ENCODE measurements at regions not wholly inside any gene's neighbourhood (a gene's known extent, or its start where the extent isn't known, plus 50 kb on each side); places are given as distances from the start of the nearest gene placed in this dataset.
A peak's percentile ranks its signal among the peaks of the same experiment; 100 is the strongest.

DNA sequence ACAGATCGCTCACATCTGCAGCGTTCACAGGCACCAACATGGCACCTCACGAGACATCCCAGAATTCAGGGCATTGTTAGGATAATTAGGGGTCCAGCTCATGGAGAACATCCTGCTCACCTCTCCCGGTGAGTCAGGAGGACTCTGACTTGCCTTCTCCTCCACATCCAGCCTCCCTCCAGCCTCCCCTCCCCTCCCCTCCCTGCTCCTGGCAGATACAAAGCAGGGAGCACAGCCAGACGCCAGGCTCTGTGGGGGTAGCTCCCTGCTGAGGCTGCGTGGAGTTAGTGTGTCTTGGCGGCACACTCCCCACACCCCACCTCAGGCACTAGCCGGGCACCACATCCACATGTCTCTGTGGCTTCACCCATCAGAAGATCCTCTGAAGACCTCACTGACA is 320.6 kb downstream of the CXCL12 start:
- no peak for DNase-seq (ENCODE audit: low read depth, low spot score)

DNA sequence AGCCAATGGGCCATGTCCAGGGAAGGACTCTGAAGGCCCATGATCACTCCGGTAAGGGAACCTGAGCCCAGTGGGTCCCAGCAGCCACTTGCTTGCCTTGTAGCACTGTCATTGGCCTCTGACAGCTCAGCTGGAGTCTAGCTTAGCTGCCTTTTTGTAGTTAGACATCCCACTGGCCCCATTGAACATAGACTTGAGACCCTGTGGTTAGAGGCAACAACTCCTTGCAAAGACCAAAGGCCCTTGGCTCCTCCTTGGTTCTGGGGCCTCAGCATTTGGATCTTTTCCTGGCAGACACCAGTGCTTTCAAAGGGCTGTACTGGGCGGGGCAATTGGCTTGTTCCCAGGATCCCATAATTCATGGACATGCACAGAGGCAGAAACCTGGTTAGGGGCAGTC is 321.2 kb downstream of the CXCL12 start:
- DNase-seq (ENCODE audit: low read depth, low spot score): no peak

DNA sequence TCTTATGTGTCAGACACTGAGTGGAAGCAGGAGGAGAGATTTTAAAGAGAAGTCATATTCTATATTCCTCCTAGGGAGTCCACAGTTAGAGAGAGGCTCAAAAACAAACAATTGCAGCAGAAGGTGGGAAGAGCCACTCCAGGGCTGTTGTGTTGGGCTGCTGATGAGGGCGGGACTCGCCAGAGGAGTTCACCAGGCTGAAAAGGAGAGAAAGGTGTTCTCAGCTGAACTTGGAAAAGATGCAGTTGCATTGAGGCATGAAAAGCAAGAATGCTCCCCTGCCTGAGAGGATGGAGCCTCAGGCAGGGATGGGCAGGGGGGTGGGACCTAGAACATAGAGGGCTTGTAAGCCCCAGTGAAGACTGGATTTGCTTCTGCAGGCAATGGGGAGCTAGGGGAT is 324.2 kb downstream of the CXCL12 start:
- no peak for DNase-seq (ENCODE audit: low read depth, low spot score)

DNA sequence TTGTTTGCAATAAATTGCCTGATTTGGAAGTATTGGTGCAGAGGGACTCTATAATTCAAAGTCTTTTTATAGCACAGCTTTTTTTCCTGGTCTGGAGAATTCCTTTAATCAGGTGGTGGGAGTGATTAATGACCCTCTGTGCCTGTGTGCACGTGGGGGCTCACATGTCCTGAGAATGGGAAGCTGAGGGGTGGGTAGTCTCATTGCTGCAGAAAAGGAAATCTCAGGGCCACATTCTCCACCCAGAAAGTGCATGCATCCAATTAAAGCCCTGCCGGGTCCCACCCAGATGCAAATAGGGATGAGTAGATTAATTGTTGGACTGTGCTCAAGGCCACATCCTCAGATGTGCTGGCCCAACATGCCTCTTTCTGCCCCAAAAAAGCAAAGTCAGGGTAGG is 324.7 kb downstream of the CXCL12 start:
- no peak for DNase-seq (ENCODE audit: low read depth, low spot score)

DNA sequence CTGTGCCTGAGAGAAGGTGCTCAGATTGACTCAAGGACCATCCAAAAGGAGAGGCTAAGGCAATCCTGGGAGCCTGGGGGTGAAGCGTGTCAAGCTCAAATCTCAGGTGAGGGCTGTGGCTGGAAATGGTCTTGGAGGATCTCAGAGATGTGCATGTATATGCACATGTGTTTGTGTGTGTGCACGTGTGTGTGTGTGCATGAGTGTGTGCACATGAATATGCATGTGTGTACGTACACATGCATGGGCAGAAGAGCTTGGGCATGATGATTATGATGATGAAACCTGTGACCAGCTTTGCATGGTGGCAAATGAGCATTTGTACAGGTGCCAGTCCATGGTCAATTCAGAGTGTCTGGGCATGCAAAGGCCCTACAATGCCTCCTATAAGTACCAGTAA is 326.6 kb downstream of the CXCL12 start:
- no peak for DNase-seq (ENCODE audit: low read depth, low spot score)

DNA sequence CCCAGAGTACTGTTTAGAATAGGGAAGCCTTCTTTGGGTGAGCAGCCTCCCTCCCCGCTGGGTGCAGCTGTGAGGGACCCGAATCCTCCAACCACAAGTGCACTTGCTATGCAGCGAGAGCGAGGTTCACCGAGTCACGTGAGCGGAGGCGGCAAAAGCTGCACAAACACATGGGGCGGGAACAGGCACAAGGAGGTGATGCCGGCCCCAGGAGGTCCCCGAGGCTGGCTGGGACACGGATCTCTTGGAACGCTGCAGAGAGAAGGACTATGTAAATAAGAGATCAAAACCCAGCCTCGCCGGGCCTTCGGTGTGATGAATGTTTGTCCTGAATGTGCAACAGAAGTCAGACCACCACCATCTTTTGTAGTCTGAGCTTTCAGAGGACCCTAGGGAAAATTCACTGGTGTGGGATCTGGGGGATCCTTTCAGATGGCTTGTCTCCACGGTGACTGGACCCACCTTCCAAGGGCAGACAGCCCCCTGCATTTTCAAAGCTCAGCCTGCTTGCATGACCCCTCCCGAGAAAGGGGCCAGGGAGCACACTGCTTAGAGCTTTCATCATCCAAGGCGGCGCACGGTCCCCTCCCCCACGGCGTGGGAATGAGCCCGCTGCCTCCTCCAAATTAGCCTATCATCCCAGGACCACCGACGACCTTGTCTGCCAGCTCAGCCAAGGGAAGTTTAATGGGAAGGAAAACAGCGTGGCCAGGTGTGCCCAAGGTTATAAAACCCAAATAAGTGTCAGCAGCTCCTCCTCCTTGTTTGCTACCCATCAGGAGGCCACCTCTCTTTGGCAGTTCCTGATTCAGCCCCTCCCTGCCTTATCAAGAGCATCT is 327.7 kb downstream of the CXCL12 start:
- DNase-seq (ENCODE audit: low read depth, low spot score): no peak

DNA sequence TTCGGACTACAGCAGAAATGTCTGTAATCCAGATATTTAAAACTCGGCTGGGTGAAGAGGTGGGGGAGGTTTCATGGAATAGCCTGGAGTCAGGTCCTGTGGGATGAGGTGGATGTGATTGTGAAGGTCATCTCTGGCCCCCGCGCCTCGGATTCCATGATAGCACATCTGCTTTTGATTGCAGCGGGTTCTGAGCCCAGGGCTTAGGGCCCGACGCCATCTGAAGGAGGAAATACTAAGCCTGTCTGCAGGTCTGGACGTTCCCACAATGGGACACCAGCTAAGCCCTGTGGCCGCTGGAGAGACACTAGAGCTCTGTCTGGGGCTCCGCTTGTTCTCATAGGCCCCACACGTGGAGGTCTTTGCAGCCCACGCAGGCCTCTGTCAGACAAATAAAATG is 328.7 kb downstream of the CXCL12 start:
- DNase-seq (ENCODE audit: low read depth, low spot score): no peak

DNA sequence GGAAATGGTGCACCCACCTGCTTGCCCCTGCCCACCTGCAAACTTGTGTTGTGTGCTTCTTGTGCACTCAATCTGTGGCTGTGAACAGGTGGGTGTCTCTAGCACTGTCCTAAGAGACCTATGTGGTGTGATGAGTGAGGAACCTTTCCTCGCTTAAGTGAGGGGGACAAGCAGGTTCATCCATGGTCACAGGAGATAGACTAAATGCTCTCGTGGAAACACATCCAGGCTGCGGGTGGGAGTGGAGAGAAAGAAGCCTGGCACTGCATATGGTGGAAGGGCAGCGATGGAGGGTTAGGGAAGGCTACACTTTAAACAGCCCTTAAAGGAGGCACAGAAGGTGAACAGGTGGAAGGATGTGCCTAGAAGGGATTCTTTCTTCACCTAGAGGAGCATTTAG is 330.9 kb downstream of the CXCL12 start:
- DNase-seq (ENCODE audit: low read depth, low spot score): no peak

DNA sequence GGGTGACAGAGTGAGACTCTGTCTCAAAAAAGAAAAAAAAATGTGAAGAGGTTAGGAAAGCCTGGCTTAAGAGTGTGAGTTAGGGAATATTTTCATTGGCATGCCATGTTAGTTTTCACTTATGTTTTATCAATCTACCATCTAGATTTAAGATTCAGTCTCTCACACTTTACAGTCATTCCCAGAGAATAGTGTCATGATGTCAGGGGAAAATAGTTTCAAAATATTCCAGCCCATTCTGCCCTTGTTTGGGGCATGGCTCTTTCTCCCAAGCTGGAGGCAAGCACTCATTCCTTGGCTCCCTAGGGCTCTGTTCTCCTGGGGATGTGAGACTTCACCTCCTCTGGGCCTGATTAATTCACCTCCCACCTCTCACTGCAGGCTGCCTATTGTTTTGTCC is 331.5 kb downstream of the CXCL12 start:
- no peak for DNase-seq (ENCODE audit: low read depth, low spot score)

DNA sequence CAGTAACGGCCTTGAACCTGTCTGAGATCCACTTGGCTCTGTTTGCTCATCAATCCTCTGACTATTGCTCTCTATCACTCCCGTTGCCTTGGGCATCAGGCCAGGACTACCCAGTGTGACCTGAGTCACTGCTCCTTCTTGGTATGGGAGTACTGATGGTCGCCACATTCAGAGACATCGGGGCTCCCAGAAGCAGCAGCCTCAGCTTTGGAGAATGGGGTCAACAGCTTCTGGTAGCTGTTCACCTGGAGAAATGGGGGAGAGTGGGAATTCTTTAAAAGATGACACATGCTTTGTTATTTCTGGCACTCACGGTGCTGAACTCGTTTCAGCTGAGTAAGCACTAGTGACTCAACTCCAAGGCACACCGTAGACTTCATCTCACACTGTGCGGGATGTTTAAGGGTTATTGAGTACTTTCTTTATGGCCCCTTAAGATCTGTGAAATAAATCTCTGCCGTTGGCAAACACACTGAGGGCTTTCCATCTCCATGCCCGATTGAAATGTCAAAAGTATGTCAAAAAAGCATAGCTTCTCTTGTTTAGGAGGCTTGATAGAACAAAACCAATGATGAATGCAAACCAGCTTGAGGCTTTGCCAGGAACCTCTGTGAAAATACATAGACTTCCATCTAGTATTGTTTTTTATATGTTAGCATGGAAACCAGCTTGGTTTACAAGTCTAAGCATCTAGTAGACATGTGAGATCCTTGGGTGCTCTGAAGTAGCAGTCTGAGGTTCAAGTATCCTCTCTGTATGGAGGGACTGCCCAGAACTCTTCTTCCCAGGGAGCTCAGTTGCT is 333.1 kb downstream of the CXCL12 start:
- DNase-seq (ENCODE audit: low read depth, low spot score): no peak

DNA sequence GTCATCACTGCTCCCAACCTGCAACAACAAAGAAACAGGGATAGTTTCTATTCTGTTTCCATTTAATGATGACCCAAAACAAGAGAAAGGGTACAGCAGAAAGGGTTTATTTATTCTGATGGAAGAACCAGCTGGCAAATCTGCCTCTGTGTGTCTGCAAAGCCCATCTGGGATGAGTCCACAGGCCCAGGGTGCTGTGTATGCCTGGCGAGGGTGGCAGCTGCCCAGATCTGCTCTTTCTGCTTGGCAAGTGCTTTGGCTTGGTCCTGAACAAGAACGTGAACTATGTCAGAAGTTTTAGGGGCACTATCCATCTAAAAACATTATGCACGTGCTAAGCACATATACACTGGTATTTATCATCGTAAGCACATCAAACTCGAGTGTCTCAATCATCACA is 333.8 kb downstream of the CXCL12 start:
- no peak for DNase-seq (ENCODE audit: low read depth, low spot score)

DNA sequence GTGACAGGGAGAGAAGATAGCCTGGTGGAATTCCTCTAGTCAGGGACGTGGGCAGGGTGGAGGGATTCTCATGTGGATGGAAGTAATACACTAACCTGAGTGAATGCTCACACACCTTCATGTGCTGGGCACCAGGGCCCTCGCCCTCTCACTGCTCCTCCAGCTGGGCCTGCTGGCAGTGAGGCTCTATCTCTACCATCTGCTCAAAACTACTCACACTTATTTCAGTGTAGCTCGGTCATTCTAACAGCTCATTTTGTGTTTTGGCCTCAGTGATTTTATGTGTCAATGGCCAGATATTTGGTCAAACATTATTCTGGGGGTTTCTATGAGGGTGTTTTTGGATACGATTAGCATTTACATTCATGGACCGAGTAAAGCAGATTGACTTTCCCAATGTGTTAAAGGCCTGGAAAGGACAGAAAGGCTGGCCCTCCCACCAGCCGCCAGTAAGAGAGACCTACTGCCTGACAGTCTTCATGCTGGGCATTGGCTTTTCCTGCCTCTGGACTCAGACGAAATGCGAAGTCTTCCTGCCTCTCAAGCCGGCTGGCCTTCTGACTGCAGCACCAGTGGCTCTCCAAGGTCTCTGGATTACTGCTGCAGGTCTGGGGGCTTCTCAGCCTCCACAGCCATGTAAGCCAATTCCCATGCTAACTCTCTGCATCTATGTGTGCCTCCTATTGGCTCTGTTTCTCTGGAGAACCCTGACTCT is 335.4 kb downstream of the CXCL12 start:
- no peak for DNase-seq (ENCODE audit: low read depth, low spot score)

DNA sequence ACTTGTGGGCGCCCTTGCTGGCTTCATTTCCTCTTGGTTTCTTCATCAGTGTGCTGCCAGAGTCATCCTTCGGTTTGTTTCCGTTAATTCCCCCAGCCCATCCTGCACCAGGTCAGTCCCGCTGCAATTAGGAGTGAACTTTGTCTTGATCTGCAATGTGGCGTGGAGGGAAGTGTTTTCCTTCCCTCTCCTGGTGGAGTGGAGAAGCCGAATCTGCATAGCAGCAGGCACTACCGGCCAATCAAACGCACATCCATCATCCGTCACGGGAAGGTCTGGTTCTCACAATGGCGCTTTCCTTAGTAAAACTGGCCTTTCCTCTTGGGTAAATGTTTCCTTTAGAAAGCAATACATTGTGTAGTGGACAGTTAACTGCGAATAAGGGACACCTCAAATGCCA is 337.5 kb downstream of the CXCL12 start:
- DNase-seq (ENCODE audit: low read depth, low spot score): no peak

DNA sequence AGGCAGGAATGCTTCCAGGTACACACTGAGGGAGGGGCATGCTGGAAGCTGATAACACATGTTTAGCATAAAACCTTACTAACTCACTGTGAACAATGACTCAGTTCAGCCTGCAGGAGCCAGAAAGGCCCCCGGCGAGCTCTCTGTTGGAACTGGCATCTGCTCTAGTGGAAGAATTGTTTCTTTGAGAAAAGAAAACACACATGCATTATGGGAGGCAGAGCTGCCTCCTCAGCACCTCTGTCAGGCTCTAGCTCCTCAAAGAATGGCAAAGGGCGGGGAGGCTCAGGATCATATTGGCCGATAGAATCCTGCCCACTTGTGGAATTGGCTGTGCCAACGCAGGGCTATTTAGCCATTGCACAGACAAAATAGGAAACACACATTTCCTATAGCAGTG is 338.3 kb downstream of the CXCL12 start:
- DNase-seq (ENCODE audit: low read depth, low spot score): peak; percentile 20

DNA sequence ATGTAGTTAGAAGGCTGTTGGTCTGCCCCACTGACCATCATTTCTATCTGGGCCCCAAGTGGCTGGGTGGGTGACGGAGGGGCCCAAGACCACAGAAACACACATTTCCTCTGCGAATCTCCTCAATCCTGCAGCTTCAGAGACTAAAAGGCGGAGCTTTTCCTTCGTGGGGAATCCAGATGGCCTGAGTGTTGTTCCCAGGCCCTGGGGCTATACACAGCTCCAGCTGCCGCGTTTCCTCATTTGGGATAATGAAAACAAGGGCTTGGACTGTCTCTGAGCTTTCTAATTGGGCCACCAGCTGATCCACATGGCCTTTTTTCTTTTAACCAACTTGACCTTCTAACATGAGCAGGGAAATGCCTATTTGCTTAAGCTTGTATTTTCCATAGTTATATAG is 339.9 kb downstream of the CXCL12 start:
- DNase-seq (ENCODE audit: low read depth, low spot score): no peak

DNA sequence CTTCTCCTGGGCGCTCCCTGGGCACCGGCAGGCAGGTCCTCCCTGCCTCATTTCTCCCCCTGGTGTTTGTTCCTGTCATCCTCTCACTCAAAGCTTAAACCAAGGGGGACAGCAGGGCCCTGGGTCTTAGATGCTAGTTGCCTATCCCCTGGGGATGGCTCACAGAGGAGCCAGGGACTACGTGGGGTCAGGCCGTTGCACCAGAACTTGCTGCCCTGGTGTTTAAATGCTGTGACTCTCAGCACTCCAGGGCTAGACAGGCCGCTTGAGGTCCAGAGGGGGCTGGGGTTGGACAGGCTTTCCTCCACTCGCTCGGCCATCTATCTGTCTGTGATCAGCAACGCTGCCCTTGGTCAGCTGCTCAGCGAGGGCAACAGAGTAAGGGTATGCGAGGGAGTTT is 340.3 kb downstream of the CXCL12 start:
- no peak for DNase-seq (ENCODE audit: low read depth, low spot score)

DNA sequence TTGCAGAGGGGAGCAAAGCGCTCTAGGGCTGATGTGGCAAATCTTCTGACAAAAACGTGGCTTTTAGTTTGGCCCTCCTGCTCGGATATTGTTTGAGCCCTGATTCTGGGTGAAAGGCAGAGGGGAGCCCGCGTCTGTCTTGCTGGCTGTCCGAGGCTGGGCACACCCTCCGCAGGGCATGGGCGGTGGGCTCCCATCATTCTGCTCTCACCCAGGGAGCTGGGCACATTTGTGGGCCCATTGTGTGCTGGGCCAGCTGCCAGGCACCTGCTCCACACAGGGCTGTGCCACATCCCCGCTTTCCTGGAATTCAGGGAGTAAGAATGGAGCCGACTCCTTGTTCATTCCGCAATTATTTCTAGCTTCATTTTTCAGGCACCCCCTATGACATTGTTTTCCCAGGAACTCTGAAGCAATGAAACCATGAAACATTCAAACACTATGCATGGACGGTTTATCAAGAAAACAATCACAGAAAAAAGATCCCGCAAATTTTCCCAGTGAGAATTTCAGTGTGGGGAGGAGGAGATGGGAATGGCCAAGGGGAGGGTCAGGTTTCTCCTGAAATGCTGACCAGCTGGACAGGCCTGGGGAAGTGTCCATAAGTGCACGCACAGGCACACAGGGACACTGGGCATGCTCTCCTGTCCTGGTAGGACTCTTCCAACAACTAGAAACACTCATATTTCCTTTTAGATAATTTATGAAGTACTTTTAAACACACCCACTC is 341.1 kb downstream of the CXCL12 start:
- DNase-seq (ENCODE audit: low read depth, low spot score): no peak

DNA sequence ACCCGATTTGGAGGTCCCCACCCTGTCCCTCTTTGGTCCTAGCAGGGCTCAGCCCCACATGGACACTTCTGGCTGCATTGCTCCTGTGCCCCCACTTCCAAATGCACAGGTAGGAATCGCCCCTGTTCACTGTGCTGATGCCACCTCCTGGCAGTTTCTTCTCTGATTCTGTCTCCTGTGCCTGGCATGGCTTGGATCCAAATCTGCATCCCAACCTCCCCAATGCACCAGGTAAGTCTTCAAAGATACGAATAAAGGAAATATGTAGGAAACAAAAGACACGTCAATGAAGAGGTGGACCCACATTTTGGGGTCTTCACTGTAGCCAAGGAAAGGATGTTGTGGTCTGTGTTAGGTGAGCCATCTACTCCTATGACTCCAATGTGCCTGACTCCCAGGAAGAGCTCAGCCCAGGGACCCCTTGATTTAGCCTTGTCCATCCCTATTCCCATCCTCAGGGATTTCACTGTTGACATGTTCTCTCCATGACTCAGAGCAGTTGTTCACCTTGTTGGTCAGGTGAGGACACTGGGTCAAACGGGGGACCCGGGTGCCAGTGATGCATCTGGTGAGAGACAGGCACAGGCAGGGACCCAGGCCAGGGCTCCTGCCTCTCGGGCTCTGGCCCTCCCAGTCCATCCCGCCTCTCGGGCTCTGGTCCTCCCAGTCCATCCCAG is 341.8 kb downstream of the CXCL12 start:
- DNase-seq (ENCODE audit: low read depth, low spot score): no peak

DNA sequence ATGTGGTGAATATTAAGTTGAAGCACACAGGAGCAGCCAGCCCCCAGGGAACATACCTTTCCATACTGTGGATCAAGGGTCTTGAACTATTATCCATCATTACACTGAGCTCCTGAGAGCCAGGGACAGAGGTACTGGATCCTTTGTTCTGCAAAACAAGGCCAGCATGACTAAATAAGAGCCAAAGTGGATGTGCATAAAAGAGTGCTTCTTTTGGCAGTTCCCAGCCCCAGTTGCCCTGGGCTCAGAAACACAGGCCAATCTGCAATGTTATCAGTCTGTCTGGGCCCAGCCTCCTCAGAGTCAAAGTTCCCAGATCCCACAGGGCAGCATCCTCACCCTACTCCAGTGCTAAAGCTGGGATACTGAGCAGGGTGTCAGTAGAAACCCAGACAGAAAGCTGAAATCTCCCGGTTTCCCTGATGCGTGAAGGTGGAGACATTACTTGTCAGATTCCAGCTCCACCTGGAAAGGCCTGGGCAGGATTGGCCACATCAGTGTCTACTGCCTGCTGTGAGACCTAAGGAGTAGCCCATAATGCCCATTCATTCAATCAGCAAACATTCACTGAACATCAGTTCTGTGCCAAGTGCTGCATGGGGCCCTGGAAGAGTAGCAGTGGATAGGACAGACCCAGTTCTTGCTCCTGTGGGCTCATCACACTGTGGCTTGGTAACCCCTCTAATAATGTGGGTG is 342.7 kb downstream of the CXCL12 start:
- no peak for DNase-seq (ENCODE audit: low read depth, low spot score)

DNA sequence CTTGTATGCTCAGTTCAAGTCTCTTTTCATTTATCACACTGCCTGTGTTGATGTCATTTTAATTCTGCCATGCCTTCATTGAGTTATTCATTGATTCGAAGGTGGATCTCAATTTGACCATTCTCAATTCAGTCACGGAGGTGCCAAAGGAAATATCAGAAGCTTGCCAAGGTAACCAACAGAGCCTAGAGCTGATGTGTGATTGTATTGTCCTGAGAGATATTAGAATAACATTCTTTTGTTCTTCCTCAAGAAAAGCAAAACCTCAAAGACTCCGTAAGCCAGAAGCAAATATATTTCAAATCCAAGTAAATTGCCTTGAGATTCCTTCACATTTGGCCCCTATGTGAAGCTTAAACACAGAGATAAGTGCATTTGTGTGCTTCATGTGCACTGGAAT is 345.3 kb downstream of the CXCL12 start:
- no peak for DNase-seq (ENCODE audit: low read depth, low spot score)
